Tibial artery (tissue), 4 donors: ENCODE measurements at regions not wholly inside any gene's neighbourhood (a gene's known extent, or its start where the extent isn't known, plus 50 kb on each side); places are given as distances from the start of the nearest gene placed in this dataset.

Experiments used
- DNase-seq, 2 donors: peaks; one replicate each; pipeline ENCODE4 v3.0.0-alpha.2; 2019
- H3K27ac ChIP-seq, 2 donors: fragments of 200-600 bp; sonication (generic) in 1 of 2; 1 replicate in 1 of 2; 2 replicates in 1 of 2; pipeline ENCODE4 v1.5.1; 2018 to 2019; ENCODE audit warnings: mild to moderate bottlenecking in 1 of 2
- H3K27me3 ChIP-seq, 2 donors: fragments of 200-600 bp; sonication (generic) in 1 of 2; one replicate each; pipeline versions ENCODE4 v1.5.1 to v1.6.0; 2016 to 2019
- H3K36me3 ChIP-seq, 3 donors: fragments of 200-600 bp; sonication (generic) in 2 of 3; one replicate each; pipeline ENCODE4 v1.5.1; 2016 to 2019; ENCODE audit warnings: mild to moderate bottlenecking in 2 of 3
- H3K4me1 ChIP-seq, 4 donors: fragments of 200-600 bp; sonication (generic) in 2 of 4; 1 replicate in 3 of 4; 2 replicates in 1 of 4; pipeline ENCODE4 v1.5.1; 2016 to 2019
- H3K4me3 ChIP-seq, 2 donors: fragments of 200-600 bp; sonication (generic) in 1 of 2; 1 replicate in 1 of 2; 2 replicates in 1 of 2; pipeline ENCODE4 v1.5.1; 2018 to 2019; ENCODE audit warnings: mild to moderate bottlenecking in 2 of 2
- H3K9me3 ChIP-seq, 3 donors: fragments of 200-600 bp; sonication (generic) in 1 of 3; one replicate each; pipeline ENCODE4 v1.5.1; 2016 to 2019
- CTCF ChIP-seq, 2 experiments: fragments of 200-600 bp in 1 of 2; fragments of 450-650 bp in 1 of 2; IDR thresholded peaks; one replicate each; pipeline ENCODE4 v1.5.1; 2017 to 2019; ENCODE audit warnings: antibody characterized with exemption in 2 of 2, mild to moderate bottlenecking in 1 of 2, moderate library complexity in 1 of 2
- intact Hi-C: fragments of 100-400 bp; cut with DNase I; formaldehyde crosslinking; loops from one replicate; pipeline ENCODE4 v1.15.0; 2023; ENCODE audit warnings: low total_unique reads

GRCh38 chr3:147640781-147641180, 231.6 kb downstream of the ZIC1 start:
- Histone ChIP-seq H3K36me3 (no peaks in the 10 kb centered on the region), H3K27me3 (no peaks in the 10 kb centered on the region), H3K9me3 (peaks cover 0 to 9% (median 5%) of the 10 kb centered on the region in 3 donors), H3K4me1 (no peaks in the 10 kb centered on the region), H3K4me3 (no peak overlapping the region), H3K27ac (no peak overlapping the region)
- no peak for DNase-seq
- TF ChIP-seq CTCF (IDR thresholded peaks at IDR 0.05) = no peak
- intact Hi-C loops = no loop called here

GRCh38 chr3:147645761-147646160, 236.6 kb downstream of the ZIC1 start:
- Histone ChIP-seq H3K4me1 (no peaks in the 10 kb centered on the region), H3K4me3 (no peak overlapping the region), H3K27me3 (no peaks in the 10 kb centered on the region), H3K27ac (no peak overlapping the region), H3K9me3 (no peaks in the 10 kb centered on the region), H3K36me3 (no peaks in the 10 kb centered on the region)
- no peak for DNase-seq
- no peak for TF ChIP-seq CTCF (IDR thresholded peaks at IDR 0.05)
- intact Hi-C loops = no loop called here

GRCh38 chr3:147649475-147649874, 240.3 kb downstream of the ZIC1 start:
- peaks cover 0 to 12% (median 2%) of the 10 kb centered on the region in 4 donors for H3K4me1 ChIP-seq
- no peak overlapping the region for H3K27ac ChIP-seq
- H3K4me3 ChIP-seq = no peak overlapping the region
- H3K9me3 ChIP-seq = no peaks in the 10 kb centered on the region
- DNase-seq = no peak
- no peak for TF ChIP-seq CTCF (IDR thresholded peaks at IDR 0.05)
- no peaks in the 10 kb centered on the region for H3K27me3 ChIP-seq
- no peaks in the 10 kb centered on the region for H3K36me3 ChIP-seq
- intact Hi-C loops = no loop called here

GRCh38 chr3:147651107-147651778, 242.1 kb downstream of the ZIC1 start:
- no peaks in the 10 kb centered on the region for H3K9me3 ChIP-seq
- no peak for TF ChIP-seq CTCF (IDR thresholded peaks at IDR 0.05)
- no peak for DNase-seq
- H3K4me3 ChIP-seq = no peak overlapping the region
- intact Hi-C loops = no loop called here
- H3K27me3 ChIP-seq = no peaks in the 10 kb centered on the region
- no peaks in the 10 kb centered on the region for H3K36me3 ChIP-seq
- no peak overlapping the region for H3K27ac ChIP-seq
- H3K4me1 ChIP-seq = peaks cover 0 to 19% (median 5%) of the 10 kb centered on the region in 4 donors

- no peak for TF ChIP-seq CTCF (IDR thresholded peaks at IDR 0.05)
- intact Hi-C loops = no loop called here
- DNase-seq = no peak
- Histone ChIP-seq H3K9me3 (no peaks in the 10 kb centered on the region), H3K4me3 (no peak overlapping the region), H3K4me1 (peaks cover 0 to 19% (median 5%) of the 10 kb centered on the region in 4 donors), H3K36me3 (no peaks in the 10 kb centered on the region), H3K27me3 (no peaks in the 10 kb centered on the region), H3K27ac (peak overlapping the region in 1 of 2 donors; percentile 20)
Measured at GRCh38 chr3:147652651-147653366, 243.6 kb downstream of the ZIC1 start.
